ENCODE measurements at regions not wholly inside any gene's neighbourhood (a gene's known extent, or its start where the extent isn't known, plus 50 kb on each side); places are given as distances from the start of the nearest gene placed in this dataset.

DNA sequence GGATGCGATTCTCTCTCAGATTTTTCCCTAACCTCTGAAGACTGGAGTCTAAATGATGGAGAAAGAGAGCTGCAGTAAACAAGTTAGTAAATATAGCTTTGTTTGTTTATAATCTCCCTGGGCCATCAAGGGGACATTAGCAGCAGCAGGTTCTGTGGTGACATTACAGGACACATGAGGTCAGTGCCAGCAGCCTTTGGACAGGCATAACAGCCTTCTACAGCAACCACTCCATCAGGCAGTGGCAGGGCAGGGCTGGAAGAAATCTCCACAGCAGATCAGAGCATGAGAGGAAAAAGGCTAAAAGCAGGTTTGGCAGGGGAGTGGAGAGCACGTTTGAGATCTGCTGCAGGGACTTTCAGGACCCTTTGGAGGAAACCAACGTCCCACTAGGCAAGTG is 127.6 kb upstream of the ACP3 start:
- no peak for DNase-seq

DNA sequence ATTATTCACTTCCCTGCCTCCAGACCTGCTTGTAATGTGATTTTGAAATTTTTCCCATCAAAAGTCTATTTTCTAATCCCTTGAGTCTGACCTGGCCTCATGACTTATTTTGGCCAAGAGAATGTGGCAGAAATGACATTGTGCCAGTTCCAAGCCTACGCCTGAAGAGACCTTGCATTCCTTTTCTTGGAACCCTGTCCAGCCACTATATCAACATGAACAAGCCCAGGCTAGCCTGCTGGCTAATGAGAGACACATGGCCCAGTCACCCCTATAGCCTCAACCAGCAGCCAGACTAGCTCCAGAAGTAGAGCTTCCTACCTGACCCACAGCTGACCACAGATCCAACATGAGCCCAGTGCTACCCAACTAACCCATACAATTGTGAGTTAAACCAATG is 121.1 kb upstream of the ACP3 start:
- no peak for DNase-seq

DNA sequence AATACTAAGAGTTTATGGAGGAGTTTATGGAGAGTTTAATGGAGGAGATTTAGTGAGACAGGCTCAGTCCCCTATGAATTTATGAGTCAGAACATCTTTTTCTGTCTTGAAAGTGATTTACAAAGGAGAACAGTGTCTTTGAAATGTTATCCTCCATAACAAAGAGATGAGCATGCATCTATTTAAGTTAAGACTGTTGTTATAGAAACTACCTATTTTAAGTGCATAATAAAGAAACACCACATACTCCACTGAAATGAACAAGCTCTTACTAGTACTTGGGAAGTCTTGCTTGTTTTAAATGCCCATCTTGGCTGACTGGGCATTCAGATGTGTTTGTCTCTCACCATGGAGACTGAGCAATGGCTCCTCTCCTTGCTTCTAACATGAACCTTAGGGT is 118.7 kb upstream of the ACP3 start:
- DNase-seq, result no peak

DNA sequence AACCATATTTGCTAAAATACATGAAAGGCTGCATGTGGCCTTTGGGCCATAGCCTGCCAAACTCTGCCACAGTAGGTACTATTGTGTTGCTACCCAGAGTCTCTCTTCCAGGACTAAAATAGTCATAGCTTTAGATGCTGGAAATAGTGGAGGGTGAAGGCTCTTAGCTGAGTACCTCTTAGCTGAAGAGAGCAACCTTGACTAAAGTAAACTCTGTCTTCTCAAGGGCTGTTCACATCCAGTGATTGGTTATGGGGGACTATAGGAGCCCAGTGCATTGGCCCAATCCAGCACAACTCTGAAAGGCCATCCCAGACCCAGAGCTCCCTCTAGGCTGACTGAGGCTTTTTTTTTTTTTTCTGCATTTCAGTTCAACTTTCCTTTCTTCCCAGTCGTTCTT is 117.8 kb upstream of the ACP3 start:
- DNase-seq, result no peak

DNA sequence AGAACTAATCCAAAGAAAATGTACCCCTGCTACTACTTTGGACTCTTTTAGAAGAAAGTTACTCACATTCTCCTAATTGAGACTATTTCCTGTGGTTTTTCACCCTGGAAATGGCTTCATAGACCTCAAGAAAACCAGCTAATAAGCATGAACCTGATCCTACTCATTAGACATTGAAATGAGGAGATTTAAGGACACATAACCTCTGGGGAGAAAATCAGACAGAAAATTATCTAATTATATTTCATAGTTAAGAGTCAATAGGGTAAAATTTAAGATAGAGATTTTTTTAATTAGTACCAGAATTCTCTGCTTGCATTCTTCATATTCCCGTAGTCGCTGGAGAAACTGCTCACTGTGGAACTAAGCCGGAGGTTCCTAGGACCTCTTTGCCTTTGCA is 114.6 kb upstream of the ACP3 start:
- no peak for DNase-seq

DNA sequence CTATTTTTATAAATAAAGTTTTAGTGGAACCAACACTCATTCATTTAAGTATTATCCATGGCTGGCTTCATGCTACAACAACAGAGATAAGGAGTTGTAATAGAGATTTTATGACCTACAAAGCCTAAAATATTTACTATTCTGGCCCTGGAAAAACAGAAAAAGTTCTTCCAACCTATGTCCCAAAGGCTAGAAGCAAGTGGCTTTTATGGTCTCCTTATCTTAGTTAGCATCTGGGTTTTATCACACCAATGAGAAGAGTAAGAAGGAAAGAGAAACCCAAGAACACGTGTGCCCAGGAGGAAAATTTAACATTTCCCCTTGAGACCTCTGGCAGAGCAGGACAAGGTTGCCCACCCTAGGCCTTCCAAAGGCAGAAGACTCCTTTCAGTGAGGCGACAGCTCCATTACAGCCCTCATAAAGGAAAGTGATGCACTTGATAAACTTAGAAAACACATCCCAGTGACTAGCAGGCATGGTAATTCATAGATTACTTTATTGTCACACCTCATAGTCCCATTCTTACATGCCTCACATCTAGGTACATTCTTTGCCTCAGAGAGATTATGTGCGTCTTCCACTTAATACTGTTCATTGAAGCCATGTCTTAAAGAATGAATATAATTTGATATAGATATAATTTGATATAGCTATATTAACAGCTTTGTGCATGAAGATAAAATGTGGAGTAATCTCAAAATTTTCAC is 113.2 kb upstream of the ACP3 start:
- DNase-seq, result no peak

DNA sequence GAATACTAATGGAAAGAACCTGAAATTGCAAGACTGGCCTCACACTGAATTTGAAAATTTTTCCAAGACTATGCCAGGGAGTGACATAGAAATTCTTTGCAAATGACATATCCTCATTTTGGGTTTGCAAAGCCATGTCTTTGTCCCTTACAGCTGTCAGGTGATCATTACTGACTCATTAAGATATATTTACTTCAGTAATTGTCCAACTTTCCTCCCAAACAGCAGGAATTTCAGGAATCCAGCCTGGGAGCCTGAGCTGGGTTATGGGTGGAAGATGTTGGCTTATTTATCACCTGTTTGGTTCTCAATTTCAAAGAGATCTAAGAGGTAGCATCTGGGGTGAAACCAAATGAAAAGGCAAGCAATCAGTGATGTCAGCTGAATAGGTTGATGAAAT is 111.6 kb upstream of the ACP3 start:
- DNase-seq, result no peak

DNA sequence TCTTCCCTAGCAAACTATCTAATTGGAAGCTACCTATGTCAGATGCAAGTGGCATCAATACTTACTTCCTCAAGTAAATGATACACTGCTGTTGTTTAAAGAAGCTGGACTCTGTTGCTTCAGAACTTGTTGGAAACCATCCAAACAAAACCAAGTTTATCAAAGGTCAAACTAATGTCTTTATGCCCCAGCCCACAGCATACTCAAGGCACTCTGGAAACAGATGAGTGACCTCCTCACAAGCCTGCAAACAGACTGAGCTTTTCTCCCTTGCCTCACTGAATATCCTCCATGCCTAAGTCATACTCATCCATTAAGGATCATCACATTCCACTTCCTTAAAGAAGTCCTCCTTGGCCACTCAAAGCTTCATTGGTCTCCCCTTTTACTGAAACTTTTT is 107.4 kb upstream of the ACP3 start:
- DNase-seq, result no peak

DNA sequence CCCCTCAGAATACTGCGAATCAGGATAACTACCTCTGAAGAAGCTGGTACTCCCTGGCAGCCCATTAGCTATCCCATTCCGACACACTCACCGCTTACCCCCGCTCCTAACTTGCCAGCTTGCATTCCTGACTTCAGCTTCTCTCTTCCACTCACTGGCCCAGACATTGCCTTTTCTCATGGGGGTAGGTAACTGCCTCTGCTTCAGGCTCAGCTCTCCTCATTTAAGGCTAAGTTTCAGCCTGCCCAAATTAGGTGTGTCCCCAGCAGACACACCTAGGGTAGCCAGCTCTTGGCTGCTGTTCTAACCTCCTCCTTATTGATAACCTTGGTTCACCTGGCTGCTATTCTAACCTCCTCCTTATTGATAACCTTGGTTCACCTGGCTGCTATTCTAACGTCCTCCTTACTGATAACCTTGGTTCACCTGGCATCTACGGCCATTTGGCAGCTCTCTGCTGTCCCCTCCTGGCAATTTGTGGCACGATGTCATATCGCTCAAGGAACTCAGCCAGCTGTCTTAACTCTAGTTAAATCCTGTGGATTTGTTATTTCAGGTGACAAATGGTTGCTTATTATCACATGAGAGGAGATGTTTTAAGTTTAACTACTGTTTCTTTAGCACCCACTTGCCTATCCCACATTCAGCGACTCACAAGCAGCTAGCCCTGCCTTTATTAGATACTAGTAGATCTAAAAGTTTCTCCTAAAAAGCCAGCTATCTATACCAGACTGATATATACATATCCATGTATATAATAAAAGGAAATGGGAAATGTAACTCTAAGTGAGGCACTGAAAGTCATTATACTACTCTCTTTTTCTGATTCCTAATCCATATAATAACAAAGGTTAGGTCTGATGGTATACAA is 106.5 kb upstream of the ACP3 start:
- peak; percentile 10 to 64 for DNase-seq

DNA sequence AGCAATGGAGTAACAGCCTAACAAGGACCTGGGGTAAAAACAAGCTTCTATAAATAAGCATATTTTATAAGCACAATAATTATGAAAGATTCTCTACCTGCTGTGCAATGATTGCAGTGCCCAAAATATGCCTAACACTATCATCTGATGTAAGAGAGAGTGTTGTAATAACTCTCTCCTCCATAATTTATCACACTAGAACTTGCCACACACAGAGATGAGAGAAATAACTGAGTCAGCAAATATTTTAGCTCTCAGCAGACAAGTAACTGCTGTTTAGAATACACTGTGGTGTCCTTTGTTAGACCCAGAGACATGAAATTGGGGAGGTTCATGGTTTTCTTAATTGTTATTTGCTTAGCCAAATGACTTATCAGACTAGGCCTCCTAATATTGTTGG is 105.3 kb upstream of the ACP3 start:
- DNase-seq, result no peak

DNA sequence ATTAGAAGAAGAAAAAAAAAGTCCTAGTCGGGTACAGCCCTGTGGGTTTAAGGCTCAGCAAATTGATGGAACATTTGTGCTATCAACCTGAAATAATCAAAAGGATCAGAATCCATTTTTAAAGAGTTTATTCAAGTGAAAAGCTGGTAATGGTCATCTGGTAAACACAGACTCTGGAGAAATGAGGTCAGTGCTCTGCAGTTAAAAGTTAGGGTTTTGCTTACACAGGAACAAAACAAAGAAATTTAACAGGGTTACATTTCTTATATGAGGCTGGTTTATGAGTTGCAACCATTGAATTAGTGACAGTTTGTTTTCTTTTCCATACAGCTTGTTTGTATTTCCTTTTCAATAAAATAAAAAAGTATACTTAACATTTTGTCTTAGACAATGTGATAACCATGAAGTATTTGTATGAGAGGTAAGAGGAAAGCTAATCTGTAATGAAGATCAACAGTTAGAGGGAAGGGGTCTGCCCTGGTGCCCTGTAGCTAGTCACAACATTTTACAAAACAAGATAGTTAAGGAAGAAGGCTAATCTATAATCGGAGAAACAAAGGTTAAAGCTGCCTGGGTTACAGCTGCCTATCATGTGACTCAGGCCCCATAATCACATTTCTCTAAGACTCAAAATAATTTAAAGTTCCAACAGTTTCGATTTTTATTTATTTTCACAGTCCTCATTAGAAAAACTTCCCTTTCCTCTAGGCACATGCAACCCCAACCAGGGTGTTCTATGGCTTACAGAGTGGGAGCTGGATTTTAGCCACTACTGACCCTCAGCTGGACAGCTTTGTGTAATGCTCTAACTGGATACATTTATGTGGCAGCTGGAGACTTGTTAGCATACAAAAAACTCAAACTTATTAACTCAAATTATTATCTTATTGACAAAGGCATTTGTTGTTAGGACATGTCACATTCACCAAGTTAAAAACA is 98.1 kb upstream of the ACP3 start:
- no peak for DNase-seq

DNA sequence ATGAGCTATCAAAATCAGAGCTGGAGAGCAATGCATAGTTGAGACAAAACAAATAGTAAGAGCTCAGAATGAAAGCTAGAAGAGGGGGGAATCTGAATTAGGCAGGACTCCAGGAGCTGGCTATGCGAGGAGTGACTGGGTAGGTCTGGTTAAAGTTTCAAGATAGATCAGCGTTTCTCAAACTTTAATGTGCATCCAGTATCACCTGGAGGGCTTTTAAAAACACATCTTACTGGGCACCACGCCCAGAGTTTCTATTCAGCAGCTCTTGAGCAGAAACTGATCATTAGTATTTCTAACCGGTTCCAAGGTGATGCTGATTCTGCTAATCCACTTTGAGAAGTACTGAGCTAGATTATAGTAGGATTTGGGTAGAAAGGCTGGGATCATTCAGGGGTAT is 96.2 kb upstream of the ACP3 start:
- no peak for DNase-seq

DNA sequence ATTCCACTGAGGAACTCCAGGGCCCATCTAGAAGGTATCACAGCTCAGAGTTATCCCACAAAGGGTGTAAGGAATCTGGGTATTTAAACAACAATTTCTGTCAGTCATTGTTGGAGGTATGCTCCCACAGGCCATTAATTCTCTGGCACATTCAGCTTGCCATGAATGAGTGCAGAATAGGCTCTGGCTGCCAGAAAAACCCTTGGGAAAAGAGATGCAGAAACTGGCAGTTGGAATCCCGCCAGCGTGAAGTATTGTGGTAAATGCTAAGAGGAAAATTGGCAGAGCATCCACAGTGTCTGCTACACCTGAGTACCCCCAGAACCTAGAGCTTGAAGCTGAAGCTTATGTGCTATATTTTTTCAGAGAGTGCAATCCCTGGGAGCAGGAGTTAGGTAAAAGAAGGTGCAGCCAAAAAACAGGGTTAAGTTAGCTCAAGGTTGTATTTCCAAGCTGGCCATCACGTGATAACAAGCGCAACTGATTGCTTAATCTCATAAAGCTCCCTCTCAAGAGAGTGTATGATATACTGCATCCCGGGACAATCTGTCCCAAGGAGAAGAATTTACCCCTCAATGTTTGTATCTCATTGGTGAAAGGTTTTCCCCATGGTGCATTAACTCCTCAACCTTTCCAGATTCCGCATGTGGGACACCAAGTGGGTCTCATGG is 94.2 kb upstream of the ACP3 start:
- DNase-seq, result peak; percentile 42 to 54

DNA sequence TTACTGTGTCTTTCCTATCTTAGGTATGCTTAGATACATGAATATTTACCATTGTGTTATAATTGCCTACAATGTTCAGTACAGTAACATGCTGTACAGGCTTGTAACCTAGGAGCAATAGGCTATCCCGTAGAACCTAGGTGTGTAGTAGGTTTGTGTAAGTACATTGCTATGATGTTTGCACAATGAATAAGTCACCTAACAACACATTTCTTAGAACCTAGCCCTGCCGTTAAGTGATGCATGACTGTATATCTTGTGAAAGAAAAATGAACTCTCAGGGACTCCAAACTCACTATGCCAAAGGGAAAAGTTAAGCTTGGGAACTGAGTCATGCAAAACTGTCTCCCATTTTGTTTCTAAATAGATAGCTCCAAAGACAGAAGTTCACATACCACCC is 91.5 kb upstream of the ACP3 start:
- DNase-seq, result no peak

DNA sequence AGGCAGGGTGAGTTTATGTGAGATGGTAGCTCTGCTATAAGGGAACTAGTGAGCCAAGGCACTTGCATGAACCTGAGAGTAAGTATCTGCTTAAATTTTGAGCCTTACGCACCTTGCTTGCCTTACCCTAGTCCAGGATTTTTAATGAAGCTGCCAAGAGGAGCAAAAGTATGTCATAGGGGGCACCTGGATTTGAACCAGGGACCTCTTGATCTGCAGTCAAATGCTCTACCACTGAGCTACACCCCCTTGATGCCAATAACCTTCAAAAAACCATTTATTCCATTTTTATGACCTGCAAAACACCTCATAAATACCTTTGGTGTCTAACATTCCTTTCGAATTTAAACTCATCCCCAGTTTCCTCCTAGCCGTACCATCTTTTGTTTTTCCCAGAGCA is 88.3 kb upstream of the ACP3 start:
- DNase-seq, result peak in 1 of 2 experiments; percentile 25

DNA sequence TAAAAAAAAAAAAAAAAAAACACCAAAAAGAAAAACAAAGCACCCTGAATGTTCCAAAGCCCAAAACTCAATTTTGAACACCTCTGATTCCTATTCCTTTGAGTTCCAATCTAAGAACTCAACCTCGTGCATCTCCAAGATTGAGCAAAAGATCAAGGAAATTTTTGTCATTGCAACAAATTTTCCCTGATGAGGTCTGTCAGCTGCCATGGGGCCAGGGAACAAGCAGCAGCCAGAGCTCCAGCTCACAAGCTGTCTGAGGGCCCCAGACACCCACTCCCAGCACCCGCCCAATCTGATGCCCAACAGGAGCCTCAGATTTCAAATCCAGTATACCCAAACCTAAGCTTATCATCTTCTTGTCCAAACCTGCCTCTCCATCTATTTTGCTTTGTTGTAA is 87.6 kb upstream of the ACP3 start:
- no peak for DNase-seq

DNA sequence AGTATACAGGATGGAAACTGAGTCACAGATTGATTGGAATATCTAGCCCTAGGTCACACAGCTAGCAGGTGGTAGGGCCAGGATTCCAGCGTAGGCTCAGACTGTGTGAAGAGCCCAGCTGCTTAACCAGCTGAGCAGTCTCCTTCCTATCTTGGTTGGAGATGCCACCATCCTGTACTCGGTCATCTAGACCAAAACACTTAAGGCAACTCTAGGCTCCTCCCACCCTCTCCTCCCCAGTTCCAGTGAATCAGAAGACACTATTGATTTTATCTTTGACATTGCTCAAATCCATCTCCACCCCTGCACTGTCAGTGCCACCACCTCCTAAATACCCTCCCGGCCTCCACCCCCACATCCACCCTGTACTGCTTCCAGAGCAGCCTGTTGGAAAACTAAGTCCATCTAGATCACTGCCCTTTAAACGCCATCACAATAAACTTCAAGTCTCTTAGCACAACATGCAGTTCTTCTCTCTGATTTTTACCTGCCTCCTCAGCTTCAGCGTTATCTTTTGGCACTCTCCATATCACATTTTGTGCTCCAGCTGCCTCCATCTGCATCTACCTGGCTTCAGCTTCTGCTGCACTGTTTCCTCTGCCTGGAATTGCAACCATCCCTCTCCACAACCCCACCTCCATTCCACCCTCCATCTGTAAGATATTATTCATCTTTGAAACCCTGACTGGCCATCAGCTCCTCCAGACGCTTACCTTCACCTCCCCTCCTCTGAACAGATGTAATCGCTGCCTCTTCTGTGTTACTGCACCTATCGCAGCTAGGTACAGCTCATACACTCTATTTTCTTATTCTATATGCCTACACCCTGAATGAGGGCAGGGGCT is 86.8 kb upstream of the ACP3 start:
- DNase-seq, result no peak

DNA sequence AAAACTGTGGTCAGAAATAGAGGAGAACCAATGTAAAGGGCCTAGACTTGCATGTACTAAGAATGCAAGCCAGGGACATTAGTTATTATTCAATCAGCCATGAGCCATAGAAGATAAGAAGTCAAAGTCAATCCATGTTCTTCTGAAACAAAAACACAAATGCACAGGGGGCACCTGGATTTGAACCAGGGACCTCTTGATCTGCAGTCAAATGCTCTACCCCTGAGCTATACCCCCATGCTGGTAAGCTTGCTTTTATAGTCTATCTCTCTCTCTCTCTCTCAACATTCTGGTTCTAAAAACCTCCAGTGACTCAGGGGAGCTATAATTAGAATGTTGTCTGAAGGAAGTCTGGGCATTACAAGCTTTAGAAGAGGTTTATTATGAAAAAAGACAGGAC is 85.6 kb upstream of the ACP3 start:
- DNase-seq, result peak in 1 of 2 experiments; percentile 19

DNA sequence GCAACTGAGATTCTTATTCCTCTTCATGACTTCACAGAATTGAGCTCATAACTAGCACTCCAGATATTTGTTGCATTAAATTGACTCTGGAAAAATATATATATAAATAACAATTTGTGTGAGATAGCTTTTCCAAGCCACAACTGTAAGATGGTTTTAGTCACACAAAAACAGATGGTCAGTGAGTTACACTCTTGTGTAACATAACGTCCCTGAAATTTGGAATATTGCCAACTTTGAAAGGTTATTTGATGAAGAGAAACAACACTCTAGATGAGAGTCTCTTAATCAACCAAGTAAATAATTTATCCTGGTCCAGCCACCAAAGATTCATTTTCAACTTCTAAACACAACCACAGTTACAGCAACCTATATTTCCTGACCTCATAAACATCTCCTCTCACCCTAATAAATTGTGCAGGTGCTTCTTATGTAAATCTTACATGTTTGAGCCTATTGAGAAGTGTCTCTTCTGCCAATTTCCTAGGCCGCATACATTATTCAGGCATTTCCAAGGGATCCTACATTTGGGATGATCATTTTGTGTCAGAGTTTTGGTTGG is 84.9 kb upstream of the ACP3 start:
- peak; percentile 49 to 73 for DNase-seq

DNA sequence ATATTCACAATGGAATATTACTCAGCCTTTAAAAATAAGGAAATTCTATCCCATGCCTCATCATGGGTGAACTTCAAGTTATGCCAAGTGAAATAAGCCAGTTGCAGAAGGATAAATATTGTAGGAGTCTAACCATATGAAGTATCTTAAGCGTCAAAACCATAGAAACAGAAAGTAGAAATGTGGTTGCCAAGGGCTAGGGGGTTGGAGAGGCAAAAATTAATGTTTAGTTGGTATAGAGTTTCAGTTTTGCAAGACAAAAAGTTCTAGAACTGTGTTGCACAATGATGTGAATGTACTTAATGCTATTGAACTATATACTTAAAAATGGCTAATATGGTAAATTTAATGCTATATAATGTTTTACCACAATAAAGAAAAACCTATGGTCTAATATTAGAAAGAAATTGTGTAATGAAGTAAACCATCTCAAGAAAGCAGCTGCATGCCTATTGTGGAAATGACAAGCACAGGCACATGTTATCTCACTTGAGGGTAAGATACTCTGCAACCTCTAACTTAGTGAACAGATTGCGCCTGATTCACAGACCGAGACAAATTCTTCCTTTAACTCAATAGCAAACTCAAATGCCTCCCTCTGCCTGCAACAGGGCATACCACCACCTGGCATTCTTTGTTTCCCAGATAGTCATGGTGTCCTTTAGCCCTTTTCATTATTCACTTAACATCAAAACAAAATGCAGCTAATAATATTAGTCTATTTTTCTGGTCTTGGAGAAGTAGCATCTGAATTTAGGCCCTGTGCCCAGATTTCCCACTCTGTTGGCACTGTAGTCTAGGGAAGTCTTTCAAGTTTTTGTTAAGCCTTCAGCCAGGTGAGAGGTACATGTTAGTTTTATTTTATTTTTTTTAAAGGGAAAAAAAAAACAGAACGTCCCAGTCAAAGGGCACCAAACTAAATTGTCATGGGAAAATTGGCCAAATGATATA is 80.2 kb upstream of the ACP3 start:
- peak in 1 of 2 experiments; percentile 39 for DNase-seq

Measured in NCI-H524 (cell line).